Prostate gland (tissue), 2 donors: ENCODE measurements at regions not wholly inside any gene's neighbourhood (a gene's known extent, or its start where the extent isn't known, plus 50 kb on each side); places are given as distances from the start of the nearest gene placed in this dataset.

ENCODE experiments used
- DNase-seq: peaks from one replicate; pipeline ENCODE4 v3.0.0-alpha.2; 2019; ENCODE audit warnings: low spot score
- H3K27ac ChIP-seq, 2 donors: fragments of 200-600 bp; sonication (generic); 2 replicates each; pipeline ENCODE4 v1.5.1; 2017 to 2019
- H3K27me3 ChIP-seq: fragments of 200-600 bp; sonication (generic); replicated peaks from 2 replicates; pipeline ENCODE4 v1.5.1; 2019; ENCODE audit not compliant: insufficient read depth
- H3K36me3 ChIP-seq, 2 donors: fragments of 200-600 bp; sonication (generic); 1 replicate in 1 of 2; 2 replicates in 1 of 2; pipeline versions ENCODE4 v1.5.1 to v1.8.1; 2017 to 2019
- H3K4me1 ChIP-seq: fragments of 200-600 bp; sonication (generic); replicated peaks from 2 replicates; pipeline ENCODE4 v1.5.1; 2019
- H3K4me3 ChIP-seq, 2 donors: fragments of 200-600 bp; sonication (generic); 2 replicates each; pipeline ENCODE4 v1.5.1; 2017 to 2019
- H3K9me3 ChIP-seq: fragments of 200-600 bp; sonication (generic); 2 replicates; pipeline ENCODE4 v1.5.1; 2017
- POLR2A ChIP-seq: fragments of 450-650 bp; IDR thresholded peaks from one replicate; pipeline ENCODE4 v1.6.1; 2016; ENCODE audit warnings: antibody characterized with exemption, mild to moderate bottlenecking
- POLR2AphosphoS5 ChIP-seq: sonication (generic); formaldehyde crosslinking; IDR thresholded peaks from one replicate; pipeline ENCODE4 v1.6.1; 2017; ENCODE audit warnings: antibody characterized with exemption
- WGBS: methylation state at CpG from one replicate; pipeline ENCODE4 v1.1.5; 2018; 5-methylcytosine and 5-hydroxymethylcytosine counted together
- intact Hi-C: fragments of 100-400 bp; cut with DNase I; formaldehyde crosslinking; loops from one replicate; pipeline ENCODE4 v1.14.2; 2022
- TF ChIP-seq, protein P1 (sequence below), 4 experiments: fragments of 200-600 bp in 2 of 4; fragments of 450-650 bp in 2 of 4; sonication (generic) in 2 of 4; IDR thresholded peaks; 1 replicate in 3 of 4; 2 replicates in 1 of 4; pipeline ENCODE4 v1.5.1; 2016 to 2019; ENCODE audit warnings: antibody characterized with exemption in 4 of 4, mild to moderate bottlenecking in 2 of 4, moderate library complexity in 2 of 4

DNA sequence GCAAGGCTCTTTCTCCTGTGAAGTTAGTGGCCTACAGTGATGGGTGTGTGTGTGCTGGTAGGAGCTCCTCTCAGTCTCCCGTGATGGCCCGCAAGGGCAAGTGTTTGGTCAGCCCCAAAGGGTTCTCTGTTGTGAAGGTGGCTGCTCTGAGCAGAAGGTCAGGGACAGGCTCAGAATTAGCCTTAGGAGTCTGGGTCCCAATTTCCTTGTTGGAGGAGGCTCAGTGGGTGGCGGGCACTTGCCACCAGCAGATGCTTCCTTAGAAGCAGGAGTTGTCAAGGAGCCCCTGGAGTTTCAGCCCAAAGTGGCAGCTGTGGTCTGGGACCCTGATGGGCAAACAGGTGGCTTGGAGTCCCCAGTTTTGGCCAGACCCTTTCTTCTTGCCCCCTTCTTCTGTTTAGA is 154.4 kb downstream of the MACROH2A1 start:
- H3K4me3 ChIP-seq, result no peak overlapping the region
- H3K36me3 ChIP-seq, result no peaks in the 10 kb centered on the region
- WGBS, result 91% methylated on average over 3 of the region's 3 CpGs
- no peak for TF ChIP-seq POLR2A
- no peak for TF ChIP-seq POLR2AphosphoS5
- TF ChIP-seq, protein P1, sequence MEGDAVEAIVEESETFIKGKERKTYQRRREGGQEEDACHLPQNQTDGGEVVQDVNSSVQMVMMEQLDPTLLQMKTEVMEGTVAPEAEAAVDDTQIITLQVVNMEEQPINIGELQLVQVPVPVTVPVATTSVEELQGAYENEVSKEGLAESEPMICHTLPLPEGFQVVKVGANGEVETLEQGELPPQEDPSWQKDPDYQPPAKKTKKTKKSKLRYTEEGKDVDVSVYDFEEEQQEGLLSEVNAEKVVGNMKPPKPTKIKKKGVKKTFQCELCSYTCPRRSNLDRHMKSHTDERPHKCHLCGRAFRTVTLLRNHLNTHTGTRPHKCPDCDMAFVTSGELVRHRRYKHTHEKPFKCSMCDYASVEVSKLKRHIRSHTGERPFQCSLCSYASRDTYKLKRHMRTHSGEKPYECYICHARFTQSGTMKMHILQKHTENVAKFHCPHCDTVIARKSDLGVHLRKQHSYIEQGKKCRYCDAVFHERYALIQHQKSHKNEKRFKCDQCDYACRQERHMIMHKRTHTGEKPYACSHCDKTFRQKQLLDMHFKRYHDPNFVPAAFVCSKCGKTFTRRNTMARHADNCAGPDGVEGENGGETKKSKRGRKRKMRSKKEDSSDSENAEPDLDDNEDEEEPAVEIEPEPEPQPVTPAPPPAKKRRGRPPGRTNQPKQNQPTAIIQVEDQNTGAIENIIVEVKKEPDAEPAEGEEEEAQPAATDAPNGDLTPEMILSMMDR (IDR thresholded peaks at IDR 0.05), result no peak
- DNase-seq, result no peak
- no peaks in the 10 kb centered on the region for H3K9me3 ChIP-seq
- H3K27me3 ChIP-seq, result no peaks in the 10 kb centered on the region
- intact Hi-C loops, result no loop called here
- no peaks in the 10 kb centered on the region for H3K4me1 ChIP-seq
- H3K27ac ChIP-seq, result peak overlapping the region in 1 of 2 donors; percentile 4

DNA sequence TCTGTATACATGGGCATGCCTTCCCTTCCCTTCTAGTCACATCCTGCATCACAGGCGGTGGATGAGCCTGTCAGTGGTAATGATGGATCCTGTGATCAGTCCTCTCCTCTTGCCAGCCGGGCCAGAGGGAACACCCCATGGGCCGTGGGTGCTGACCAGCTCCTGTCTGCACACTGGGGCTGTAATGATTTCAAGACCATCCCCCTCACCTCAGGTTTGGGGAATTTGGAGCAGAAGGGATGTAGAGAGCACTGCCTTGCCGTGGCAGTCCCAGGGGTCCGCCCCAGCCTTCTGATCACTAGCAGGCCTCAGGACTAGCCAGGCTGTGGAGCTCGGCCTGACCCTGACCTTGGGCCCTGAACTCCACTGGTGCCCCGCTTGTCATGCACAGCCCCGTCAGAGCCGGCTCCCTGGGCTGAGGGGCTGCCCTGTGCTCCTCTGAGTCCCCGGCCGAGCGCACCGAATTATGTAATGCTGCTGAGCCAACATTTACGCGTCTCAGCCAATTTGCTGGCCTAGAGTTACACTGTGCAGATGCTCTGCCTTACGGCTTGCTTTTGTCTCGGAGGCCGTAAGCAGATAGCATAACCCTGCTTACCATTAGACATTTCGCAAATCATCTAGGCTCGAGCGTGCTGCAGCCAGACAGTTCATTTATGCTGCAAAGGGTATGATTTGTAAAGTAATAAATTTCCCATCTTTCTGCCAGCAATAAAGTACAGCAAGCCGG is 155.3 kb downstream of the MACROH2A1 start:
- Histone ChIP-seq H3K27me3 (no peaks in the 10 kb centered on the region), H3K4me3 (no peak overlapping the region), H3K4me1 (no peaks in the 10 kb centered on the region), H3K36me3 (no peaks in the 10 kb centered on the region), H3K9me3 (no peaks in the 10 kb centered on the region), H3K27ac (peak overlapping the region in 1 of 2 donors; percentile 15)
- 78% methylated on average over 21 of the region's 22 CpGs for WGBS
- intact Hi-C loops, result no loop called here
- no peak for DNase-seq
- TF ChIP-seq POLR2A (no peak), POLR2AphosphoS5 (no peak)
- TF ChIP-seq, protein P1 (IDR thresholded peaks at IDR 0.05), result no peak

- no peaks in the 10 kb centered on the region for H3K4me1 ChIP-seq
Measured at GRCh38 chr5:135242866-135243555, 156.0 kb downstream of the MACROH2A1 start.

GRCh38 chr5:135242021-135242865 is 156.8 kb downstream of the MACROH2A1 start:
- Histone ChIP-seq H3K27me3 (no peaks in the 10 kb centered on the region), H3K36me3 (no peaks in the 10 kb centered on the region), H3K4me1 (no peaks in the 10 kb centered on the region), H3K4me3 (no peak overlapping the region), H3K9me3 (no peaks in the 10 kb centered on the region), H3K27ac (peak overlapping the region in 1 of 2 donors; percentile 15)
- intact Hi-C loops, result no loop called here
- WGBS, result 67% methylated on average over 11 of the region's 11 CpGs
- no peak for DNase-seq
- TF ChIP-seq, protein P1 (IDR thresholded peaks at IDR 0.05), result no peak
- TF ChIP-seq POLR2AphosphoS5 (no peak), POLR2A (no peak)

More at GRCh38 chr5:135242866-135243555, 156.0 kb downstream of the MACROH2A1 start:
- Histone ChIP-seq H3K4me3 (no peak overlapping the region), H3K27me3 (no peaks in the 10 kb centered on the region), H3K9me3 (no peaks in the 10 kb centered on the region), H3K27ac (peak overlapping the region in 1 of 2 donors; percentile 15), H3K36me3 (no peaks in the 10 kb centered on the region)
- 63% methylated on average over 8 of the region's 8 CpGs for WGBS
- intact Hi-C loops, result no loop called here
- TF ChIP-seq, protein P1 (IDR thresholded peaks at IDR 0.05), result no peak
- TF ChIP-seq POLR2AphosphoS5, result no peak
- no peak for TF ChIP-seq POLR2A
- DNase-seq, result no peak
